ENCODE measurements at regions not wholly inside any gene's neighbourhood (a gene's known extent, or its start where the extent isn't known, plus 50 kb on each side); places are given as distances from the start of the nearest gene placed in this dataset.

GRCh38 chr12:83515306-83516026, 828.8 kb downstream of the TMTC2 start:
- Mint-ChIP-seq H3K4me1 (no peaks in the 10 kb centered on the region), H3K4me3 (no peak overlapping the region), H3K9me3 (peaks cover 0 to 6% (median 2%) of the 10 kb centered on the region in 7 donors), H3K27ac (no peak overlapping the region), H3K27me3 (ENCODE audit: low read depth in 3 of 3) (peaks cover 0 to 3% (median 1%) of the 10 kb centered on the region in 3 donors), H3K36me3 (no peaks in the 10 kb centered on the region)
- no peaks in the 10 kb centered on the region for H3K79me2 ChIP-seq (ENCODE audit: insufficient read depth, low read length)
- H3K27me3 ChIP-seq (ENCODE audit: control insufficient read depth in 2 of 2, insufficient read depth in 2 of 2, low read length in 2 of 2): no peaks in the 10 kb centered on the region
- no peak overlapping the region for H3K27ac ChIP-seq (ENCODE audit: low read depth in 1 of 2, low read length in 2 of 2)
- no peak overlapping the region for H3K4me2 ChIP-seq (replicated peaks; ENCODE audit: extremely low read depth, low read length, poor library complexity, severe bottlenecking)
- H3K9ac ChIP-seq (ENCODE audit: insufficient read depth, low read length, poor library complexity, severe bottlenecking): no peak overlapping the region
- no peaks in the 10 kb centered on the region for H4K20me1 ChIP-seq (ENCODE audit: insufficient read depth, low read length)
- 100% methylated on average over 1 of the region's 3 CpGs for WGBS (ENCODE audit: insufficient coverage)
- H3K9me3 ChIP-seq (replicated peaks in 1 of 2; ENCODE audit: control insufficient read depth in 1 of 2, insufficient read depth in 1 of 2, low read length in 2 of 2): no peaks in the 10 kb centered on the region
- no peak overlapping the region for H2AFZ ChIP-seq (ENCODE audit: insufficient read depth, low read depth, low read length, poor library complexity, severe bottlenecking)
- no peaks in the 10 kb centered on the region for H3K4me1 ChIP-seq (ENCODE audit: control insufficient read depth in 1 of 2, insufficient read depth in 2 of 2, low read length in 2 of 2)
- no peak for DNase-seq
- no peak for TF ChIP-seq CTCF (IDR thresholded peaks at IDR 0.05)
- intact Hi-C loops (cut with micrococcal nuclease): no loop called here
- H3K36me3 ChIP-seq (replicated peaks in 1 of 2; ENCODE audit: control insufficient read depth in 1 of 2, insufficient read depth in 2 of 2, low read length in 2 of 2): no peaks in the 10 kb centered on the region
- no peak overlapping the region for H3K4me3 ChIP-seq (replicated peaks in 1 of 3; ENCODE audit: low read depth in 2 of 3, low read length in 3 of 3)

GRCh38 chr12:83514372-83514771, 827.7 kb downstream of the TMTC2 start:
- H3K4me1 ChIP-seq (ENCODE audit: control insufficient read depth in 1 of 2, insufficient read depth in 2 of 2, low read length in 2 of 2): no peaks in the 10 kb centered on the region
- no peak overlapping the region for H2AFZ ChIP-seq (ENCODE audit: insufficient read depth, low read depth, low read length, poor library complexity, severe bottlenecking)
- no peak overlapping the region for H3K4me2 ChIP-seq (replicated peaks; ENCODE audit: extremely low read depth, low read length, poor library complexity, severe bottlenecking)
- H4K20me1 ChIP-seq (ENCODE audit: insufficient read depth, low read length): no peaks in the 10 kb centered on the region
- H3K36me3 ChIP-seq (replicated peaks in 1 of 2; ENCODE audit: control insufficient read depth in 1 of 2, insufficient read depth in 2 of 2, low read length in 2 of 2): no peaks in the 10 kb centered on the region
- no peaks in the 10 kb centered on the region for H3K79me2 ChIP-seq (ENCODE audit: insufficient read depth, low read length)
- H3K9ac ChIP-seq (ENCODE audit: insufficient read depth, low read length, poor library complexity, severe bottlenecking): no peak overlapping the region
- Mint-ChIP-seq H3K4me1 (no peaks in the 10 kb centered on the region), H3K4me3 (no peak overlapping the region), H3K36me3 (no peaks in the 10 kb centered on the region), H3K27me3 (ENCODE audit: low read depth in 3 of 3) (peaks cover 0 to 3% (median 1%) of the 10 kb centered on the region in 3 donors), H3K9me3 (peaks cover 0 to 6% (median 2%) of the 10 kb centered on the region in 7 donors), H3K27ac (no peak overlapping the region)
- no peaks in the 10 kb centered on the region for H3K9me3 ChIP-seq (replicated peaks in 1 of 2; ENCODE audit: control insufficient read depth in 1 of 2, insufficient read depth in 1 of 2, low read length in 2 of 2)
- intact Hi-C loops (cut with micrococcal nuclease): no loop called here
- no peak overlapping the region for H3K27ac ChIP-seq (ENCODE audit: low read depth in 1 of 2, low read length in 2 of 2)
- WGBS (ENCODE audit: insufficient coverage): no CpG with 5 or more reads among the region's 1 CpG
- no peak for TF ChIP-seq CTCF (IDR thresholded peaks at IDR 0.05)
- no peak overlapping the region for H3K4me3 ChIP-seq (replicated peaks in 1 of 3; ENCODE audit: low read depth in 2 of 3, low read length in 3 of 3)
- no peak for DNase-seq
- H3K27me3 ChIP-seq (ENCODE audit: control insufficient read depth in 2 of 2, insufficient read depth in 2 of 2, low read length in 2 of 2): no peaks in the 10 kb centered on the region

All from CD14-positive monocyte (primary cell).